IMR-90 (cell line): ENCODE measurements at regions not wholly inside any gene's neighbourhood (a gene's known extent, or its start where the extent isn't known, plus 50 kb on each side); places are given as distances from the start of the nearest gene placed in this dataset.

ENCODE experiments used
- BHLHE40 ChIP-seq: fragments of 150-350 bp; IDR thresholded peaks from 2 replicates; pipeline ENCODE4 v1.6.1; 2016; ENCODE audit warnings: mild to moderate bottlenecking, low read depth, low read length
- CTCF ChIP-seq: conservative IDR thresholded peaks from 2 replicates; pipeline ENCODE4 v1.5.1; 2012; ENCODE audit warnings: mild to moderate bottlenecking, low read depth, low read length, improper control_type of control experiment
- ELK1 ChIP-seq: fragments of 150-350 bp; IDR thresholded peaks from 2 replicates; pipeline ENCODE4 v1.6.1; 2016; ENCODE audit warnings: low read depth, mild to moderate bottlenecking, low read length, moderate library complexity, borderline replicate concordance
- FOS ChIP-seq: fragments of 150-350 bp; IDR thresholded peaks from 2 replicates; pipeline ENCODE4 v1.6.1; 2016; ENCODE audit warnings: low read depth, low read length
- POLR2A ChIP-seq: IDR thresholded peaks from 2 replicates; pipeline ENCODE4 v1.6.1; 2012; ENCODE audit warnings: mild to moderate bottlenecking, low read depth, low read length
- RFX5 ChIP-seq: IDR thresholded peaks from 2 replicates; pipeline ENCODE4 v1.8.0; 2012; ENCODE audit warnings: low read depth, mild to moderate bottlenecking, low read length, moderate library complexity

- TF ChIP-seq CTCF (no peak), ELK1 (no peak), BHLHE40 (no peak), RFX5 (no peak), FOS (no peak), POLR2A (no peak)
These were observed 401.3 kb downstream of the ZFHX3 start for GRCh38 chr16:72646615-72647014.
